ENCODE measurements at regions not wholly inside any gene's neighbourhood (a gene's known extent, or its start where the extent isn't known, plus 50 kb on each side); places are given as distances from the start of the nearest gene placed in this dataset.

GRCh38 chr10:46097576-46098317 lies 51.7 kb upstream of the MSMB start:
- TF ChIP-seq RARB (CRISPR knock-in tag; IDR thresholded peaks at IDR 0.05) (no peak), ZFP3 (CRISPR knock-in tag; IDR thresholded peaks at IDR 0.05) (no peak), TCF4 (CRISPR knock-in tag; IDR thresholded peaks at IDR 0.05; ENCODE audit: borderline replicate concordance) (no peak), TSHZ2 (CRISPR knock-in tag; IDR thresholded peaks at IDR 0.05) (no peak), ISL1 (CRISPR knock-in tag; IDR thresholded peaks at IDR 0.05) (no peak), CREB5 (CRISPR knock-in tag; IDR thresholded peaks at IDR 0.05; ENCODE audit: low read depth) (no peak), ZNF70 (CRISPR knock-in tag; IDR thresholded peaks at IDR 0.05) (no peak), BACH2 (CRISPR knock-in tag; IDR thresholded peaks at IDR 0.05; ENCODE audit: borderline replicate concordance) (no peak)
